HS-27A (cell line): ENCODE measurements at regions not wholly inside any gene's neighbourhood (a gene's known extent, or its start where the extent isn't known, plus 50 kb on each side); places are given as distances from the start of the nearest gene placed in this dataset.
"Not testable (repeated sequence)": the region's sequence is repeated elsewhere in the genome, so short reads cannot be mapped to it uniquely, and the experiment has no call there.

Source experiments
- DNase-seq: peaks from one replicate; pipeline ENCODE4 v3.0.0-alpha.2; 2012; ENCODE audit warnings: low read depth, missing footprints

- DNase-seq = no peak
Observed at GRCh38 chr5:153258469-153258868, 232.0 kb upstream of the GRIA1 start.

DNA sequence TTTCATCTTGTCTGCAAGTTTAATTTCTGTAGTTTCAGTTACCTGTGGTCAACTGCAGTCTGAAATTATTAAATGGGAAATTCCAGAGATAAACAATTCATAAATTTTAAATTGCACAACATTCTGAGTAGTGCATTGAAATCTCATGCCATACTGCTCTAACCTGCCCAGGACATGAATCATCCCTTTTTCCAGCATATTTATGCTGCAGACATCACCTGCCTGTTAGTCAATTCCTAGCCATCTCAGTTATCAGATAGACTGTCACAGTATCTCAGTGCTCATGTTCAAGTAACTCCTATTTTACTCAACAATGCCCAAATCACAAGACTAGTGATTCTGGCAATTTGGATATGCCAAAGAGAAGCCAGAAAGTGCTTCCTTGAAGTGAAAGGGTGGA is 223.0 kb upstream of the GRIA1 start:
- DNase-seq = no peak

GRCh38 chr5:153275695-153276094 is 214.8 kb upstream of the GRIA1 start:
- no peak for DNase-seq

DNA sequence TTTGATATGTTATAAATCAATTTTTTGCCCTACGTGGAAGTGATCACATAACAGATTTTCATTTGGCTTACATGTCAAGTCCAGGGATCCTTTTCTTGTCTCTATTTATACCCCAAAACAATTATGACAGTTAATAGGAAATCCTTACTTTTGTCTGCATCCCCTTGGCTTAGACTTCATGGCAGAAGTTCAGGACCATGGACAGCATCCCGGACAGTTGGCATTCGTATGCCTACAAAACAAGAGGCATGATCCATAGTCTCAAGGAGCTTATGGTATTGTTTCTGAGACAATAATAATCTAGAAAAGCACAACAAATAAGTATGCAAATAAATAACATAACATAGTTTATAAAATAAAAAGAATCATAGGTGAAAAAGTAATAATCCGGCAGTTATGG is 214.3 kb upstream of the GRIA1 start:
- no peak for DNase-seq

- not testable (repeated sequence) for DNase-seq
Observed at GRCh38 chr5:153296251-153296844, 194.1 kb upstream of the GRIA1 start.

- no peak for DNase-seq
Observed at GRCh38 chr5:153299891-153300290, 190.6 kb upstream of the GRIA1 start.

GRCh38 chr5:153308282-153308681 is 182.2 kb upstream of the GRIA1 start:
- DNase-seq = no peak

DNA sequence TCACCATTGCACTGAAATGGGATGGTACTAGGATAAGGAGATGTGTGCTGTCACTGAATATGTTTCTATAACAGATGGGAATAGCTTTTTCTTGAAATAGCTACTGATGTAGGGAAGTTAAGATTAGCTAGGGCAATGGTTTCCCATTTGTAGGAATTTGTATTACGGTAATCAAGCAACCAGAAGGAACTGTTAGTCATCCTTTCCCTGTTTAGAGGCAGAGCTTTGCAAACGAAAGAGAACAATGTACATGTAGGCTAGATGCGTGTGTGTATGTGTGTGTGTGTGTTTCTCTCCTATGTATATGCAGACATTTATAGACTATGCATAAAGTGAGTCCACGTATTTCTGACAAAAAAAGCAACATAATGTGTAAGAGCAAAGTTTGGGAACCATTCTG is 171.9 kb upstream of the GRIA1 start:
- DNase-seq = no peak

GRCh38 chr5:153321478-153321877 is 169.0 kb upstream of the GRIA1 start:
- no peak for DNase-seq

GRCh38 chr5:153340139-153340538 is 150.3 kb upstream of the GRIA1 start:
- no peak for DNase-seq

GRCh38 chr5:153340738-153341137 is 149.7 kb upstream of the GRIA1 start:
- no peak for DNase-seq

- DNase-seq = no peak
Observed at GRCh38 chr5:153342487-153342886, 148.0 kb upstream of the GRIA1 start.

DNA sequence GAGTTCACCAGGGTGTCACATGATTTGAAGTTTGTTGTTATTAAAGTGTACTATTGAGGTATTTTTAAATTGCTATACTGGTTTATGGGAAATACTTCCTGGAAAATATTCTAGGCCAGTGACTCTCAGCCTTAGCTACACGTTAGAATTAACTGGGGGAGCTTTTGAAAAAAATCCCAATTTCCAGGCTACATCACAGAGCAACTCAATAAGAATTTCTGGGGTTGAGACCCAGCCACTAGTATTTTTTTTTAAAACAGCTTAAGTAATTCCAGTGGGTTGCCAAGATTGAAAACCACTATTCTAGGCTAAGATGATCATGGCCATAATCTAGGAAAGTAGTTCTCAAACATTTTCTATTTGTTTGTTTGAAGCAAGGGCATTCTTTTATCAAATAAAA is 142.9 kb upstream of the GRIA1 start:
- no peak for DNase-seq

DNA sequence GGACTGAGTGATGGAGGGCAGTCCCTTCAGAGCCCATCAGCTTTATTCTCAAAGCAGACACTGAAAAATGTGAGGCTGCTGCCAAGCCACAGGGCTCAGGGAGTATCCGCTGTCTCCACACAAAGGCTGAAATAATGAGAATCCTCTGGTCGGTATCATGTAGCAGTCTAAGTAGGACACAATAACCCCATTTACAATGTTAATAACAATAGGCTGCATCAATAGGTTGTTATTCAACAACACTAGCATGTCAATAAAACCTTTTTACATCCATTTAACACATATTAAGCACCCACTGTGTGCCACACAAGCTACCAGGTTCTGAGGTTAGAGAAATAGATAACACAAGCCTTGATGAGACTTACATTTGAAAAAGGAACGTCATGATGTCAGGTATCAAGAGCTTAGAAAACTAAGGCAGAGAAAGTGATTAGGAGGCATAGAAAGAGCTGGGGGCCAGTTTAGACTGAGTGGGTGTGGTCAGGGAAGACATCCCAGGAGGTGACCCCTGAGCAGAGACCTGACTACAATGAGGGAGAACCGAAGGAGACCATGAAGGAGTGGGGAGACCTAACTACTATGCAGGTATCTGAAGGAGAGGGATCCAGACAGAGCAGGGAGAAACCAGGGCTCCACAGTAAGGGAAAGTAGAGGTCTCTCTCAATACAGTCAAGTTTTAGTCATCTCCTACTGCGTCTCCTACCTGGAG is 140.1 kb upstream of the GRIA1 start:
- DNase-seq = no peak

DNA sequence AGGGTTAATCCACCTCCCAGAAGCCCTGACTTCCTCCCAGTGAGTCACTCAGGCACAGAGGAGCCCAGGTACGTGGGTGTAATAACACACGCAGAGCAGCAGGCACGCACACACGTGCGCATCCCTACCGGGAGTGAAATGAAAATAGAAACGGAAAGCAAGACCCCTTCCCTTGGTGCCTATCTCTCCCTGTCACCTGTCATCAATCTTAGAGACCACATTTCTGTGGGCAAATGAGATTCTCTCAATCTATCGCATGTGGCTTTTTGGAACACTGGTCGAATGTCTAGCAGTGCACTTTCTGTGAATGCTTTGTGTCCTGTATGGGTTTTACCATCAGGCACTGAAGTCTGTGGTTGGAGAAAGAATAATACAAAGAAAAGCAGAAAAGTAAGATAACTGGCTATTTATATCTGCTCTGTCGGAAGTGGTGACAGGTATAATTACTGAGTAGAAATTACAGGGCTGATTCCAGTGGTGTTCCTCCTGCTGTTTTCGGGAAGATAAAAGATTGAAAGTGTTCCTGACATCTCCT is 137.7 kb upstream of the GRIA1 start:
- no peak for DNase-seq

GRCh38 chr5:153357493-153358112 is 132.9 kb upstream of the GRIA1 start:
- DNase-seq = no peak

DNA sequence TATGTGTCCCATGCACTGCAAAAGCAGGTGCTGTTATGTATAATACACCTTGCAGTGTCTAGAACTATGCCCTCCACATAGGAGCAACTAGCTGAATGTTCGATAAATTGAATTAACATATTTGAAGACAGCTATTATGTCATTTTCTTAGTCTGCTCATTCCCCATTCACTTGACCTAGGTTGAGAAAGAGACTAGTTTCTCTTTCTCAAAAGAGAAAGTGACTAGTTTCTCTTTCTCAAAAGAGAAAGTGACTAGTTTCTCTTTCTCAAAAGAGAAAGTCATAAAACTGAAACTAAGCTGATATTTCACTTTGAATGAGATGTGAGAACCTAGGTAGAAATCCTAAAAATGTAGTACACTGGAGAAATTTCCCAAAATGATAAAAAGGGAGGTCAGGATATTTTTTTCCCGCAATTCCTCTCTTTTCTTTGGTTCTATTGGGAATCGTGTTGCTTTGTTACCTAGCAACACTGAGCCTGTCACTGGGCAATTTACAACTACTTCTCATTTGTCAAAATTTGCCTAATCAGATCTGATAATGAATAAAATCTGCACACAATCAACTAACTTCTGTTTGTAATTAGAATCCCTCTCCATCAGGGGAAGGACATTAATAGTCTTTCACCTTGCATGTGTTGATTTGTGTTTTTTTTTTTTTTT is 132.0 kb upstream of the GRIA1 start:
- no peak for DNase-seq

DNA sequence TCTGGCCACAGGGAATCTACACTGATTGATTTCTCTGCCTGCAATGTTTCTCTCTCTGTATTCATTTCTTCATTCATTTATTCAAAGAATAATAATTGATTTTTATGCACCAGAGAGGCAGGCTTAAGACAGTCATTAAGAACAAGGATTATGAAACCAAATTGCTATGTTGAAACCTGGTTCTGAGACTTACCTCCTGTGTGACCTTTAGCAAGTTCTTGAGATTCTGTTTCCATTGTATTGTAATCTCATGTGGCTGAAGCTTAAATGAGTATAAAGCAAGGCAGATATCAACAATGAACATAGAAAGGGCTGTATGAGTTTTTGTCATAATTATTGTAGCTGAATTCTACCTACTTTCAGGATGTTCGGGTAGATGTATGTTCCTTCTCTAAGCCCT is 129.6 kb upstream of the GRIA1 start:
- DNase-seq = no peak

DNA sequence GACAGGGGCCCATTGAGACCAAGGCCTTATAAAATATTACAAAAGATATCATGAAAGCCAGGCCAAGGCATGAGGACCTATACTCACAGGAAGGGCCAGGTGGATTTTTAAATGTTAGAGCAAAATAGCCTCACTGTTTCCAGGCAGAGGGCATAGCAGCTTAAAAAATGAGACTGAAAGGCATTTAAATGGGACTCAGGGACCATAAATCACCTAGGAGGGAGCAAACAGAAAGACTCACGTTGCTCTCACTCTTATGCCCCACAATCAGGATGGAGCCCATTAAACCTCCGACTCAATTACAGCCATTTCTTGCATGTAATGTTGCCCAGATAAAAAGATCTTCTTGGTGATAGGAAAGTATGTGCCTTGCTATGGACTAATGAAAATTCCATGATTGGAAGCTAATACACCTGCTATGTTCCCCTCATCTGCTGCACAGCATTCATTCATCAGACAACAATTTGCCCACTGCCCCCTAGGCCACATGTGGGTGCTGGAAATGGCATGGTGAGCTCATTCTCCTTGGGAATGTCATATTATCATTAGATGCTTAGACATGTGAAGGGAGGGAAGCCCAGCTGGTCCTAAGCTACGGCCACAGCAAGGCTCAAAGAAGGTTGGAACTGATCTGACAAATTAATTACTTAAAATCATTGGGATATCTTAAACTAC is 128.6 kb upstream of the GRIA1 start:
- no peak for DNase-seq

DNA sequence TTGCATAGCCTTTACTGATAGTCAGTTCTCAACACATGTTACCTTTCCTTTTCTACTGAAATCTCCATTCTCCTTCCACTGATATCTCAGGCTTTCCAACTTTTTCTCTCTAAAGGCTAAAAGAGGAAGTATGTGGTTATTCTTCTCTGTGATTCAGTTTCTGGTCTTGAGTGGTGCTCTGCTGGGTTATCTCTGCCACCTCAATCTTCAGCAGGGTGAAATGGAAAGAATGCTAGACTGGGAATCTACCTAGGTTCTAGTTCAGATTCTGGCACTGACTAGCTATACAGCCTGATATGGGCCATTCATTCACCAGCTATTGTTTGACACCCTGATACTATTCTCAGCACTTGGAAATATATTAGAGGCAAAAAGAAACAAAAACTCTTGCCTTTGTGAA is 124.9 kb upstream of the GRIA1 start:
- DNase-seq = no peak

- no peak for DNase-seq
Observed at GRCh38 chr5:153367466-153367865, 123.0 kb upstream of the GRIA1 start.

DNA sequence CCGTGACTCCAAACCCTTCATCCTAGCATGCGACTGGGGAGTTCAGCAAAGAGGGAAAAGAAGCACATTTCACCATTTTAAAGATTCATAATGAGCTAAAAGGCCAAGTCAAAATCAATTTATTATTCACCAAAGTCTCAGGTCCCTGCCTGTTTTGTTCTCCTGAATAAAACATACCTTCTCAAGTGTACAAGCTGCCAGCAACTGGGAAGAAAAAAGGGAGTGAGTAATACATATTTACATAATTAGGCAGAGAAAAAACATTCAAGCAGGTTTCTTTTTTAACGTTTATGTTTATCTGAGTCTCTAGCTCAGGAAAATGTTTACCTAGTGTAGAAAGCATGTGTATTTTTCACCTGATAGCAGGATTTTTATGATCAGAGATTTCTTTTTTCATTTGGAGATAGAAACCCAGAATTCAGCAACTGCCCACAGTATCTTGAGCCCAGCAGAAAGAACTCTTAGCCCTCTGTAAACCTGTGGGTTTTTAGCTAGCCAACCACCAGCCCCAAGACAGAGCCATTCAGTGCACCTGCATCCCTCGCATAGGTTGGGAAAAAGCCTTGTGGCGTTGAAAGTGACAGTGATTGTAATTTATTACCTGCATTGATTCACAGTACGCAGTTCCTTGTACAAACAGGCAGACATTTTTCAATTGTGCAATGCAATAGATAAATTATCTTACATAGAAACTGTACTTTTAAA is 117.9 kb upstream of the GRIA1 start:
- DNase-seq = no peak
